ENCODE measurements at regions not wholly inside any gene's neighbourhood (a gene's known extent, or its start where the extent isn't known, plus 50 kb on each side); places are given as distances from the start of the nearest gene placed in this dataset.

GRCh38 chr4:26065833-26066232 is 151.8 kb downstream of the SMIM20 start:
- no peaks in the 10 kb centered on the region for H3K4me1 ChIP-seq (ENCODE audit: control insufficient read depth, insufficient read depth, low read length)
- H3K4me3 ChIP-seq: no peak overlapping the region
- no peak for TF ChIP-seq CBX5 (IDR thresholded peaks at IDR 0.05; ENCODE audit: low read depth)
- no peak for TF ChIP-seq SRF (IDR thresholded peaks at IDR 0.05; ENCODE audit: low read depth in 2 of 2, low read length in 2 of 2)
- no peak for TF ChIP-seq POLR2AphosphoS5 (IDR thresholded peaks at IDR 0.05; ENCODE audit: low read length)
- TF ChIP-seq ESRRA (IDR thresholded peaks at IDR 0.05; ENCODE audit: low read length): no peak
- no peak for TF ChIP-seq ZZZ3 (IDR thresholded peaks at IDR 0.05; ENCODE audit: control insufficient read depth, insufficient read length, low read depth)
- H3K27me3 ChIP-seq (replicated peaks in 1 of 2; ENCODE audit: control insufficient read depth in 2 of 2, insufficient read depth in 2 of 2, low read length in 1 of 2): no peaks in the 10 kb centered on the region; a peak in 1 of 4 replicates
- H4K20me1 ChIP-seq (ENCODE audit: control insufficient read depth, insufficient read depth): no peaks in the 10 kb centered on the region
- H3K27ac ChIP-seq (ENCODE audit: control insufficient read depth, insufficient read depth): no peak overlapping the region
- in situ Hi-C loops (cut with MboI): no loop called here
- H3K9me3 ChIP-seq (replicated peaks; ENCODE audit: control insufficient read depth, insufficient read depth, low read length): no peaks in the 10 kb centered on the region
- CTCF ChIA-PET: interaction anchor here (0.7 to 13.0 kb wide), 7 partner anchors 11 to 345 kb away, joined by 3 to 150 read pairs (median 6); no protein-coding TSS in a partner anchor
- H3K4me2 ChIP-seq (ENCODE audit: control insufficient read depth, insufficient read depth): no peak overlapping the region
- intact Hi-C loops (cut with micrococcal nuclease; ENCODE audit: unreplicated experiment): no loop called here
- no TSS peak for BruUV-seq (replicated peaks)
- RAD21 ChIA-PET (ENCODE audit: unreplicated experiment): interaction anchor here (1.0 to 2.9 kb wide), 4 partner anchors 9 to 341 kb away, joined by 3 to 12 read pairs (median 6); no protein-coding TSS in a partner anchor
- no peak overlapping the region for H2AFZ ChIP-seq (ENCODE audit: control insufficient read depth, low read depth, low read length)
- SMC1A ChIA-PET (ENCODE audit: uncharacterized antibody, unreplicated experiment): interaction anchor here (1.2 to 3.4 kb wide), 4 partner anchors 10 to 265 kb away, joined by 3 to 12 read pairs (median 6); no protein-coding TSS in a partner anchor
- ATAC-seq: no peak
- 77% methylated on average over 7 of the region's 7 CpGs for WGBS (ENCODE audit: insufficient coverage, insufficient replicate concordance, low lambda C conversion rate, missing lambda C conversion rate)
- DNase-seq (ENCODE audit: low read depth, low spot score): no peak
- H3K79me2 ChIP-seq (ENCODE audit: control insufficient read depth, insufficient read depth, low read length): no peaks in the 10 kb centered on the region
- H3K36me3 ChIP-seq (ENCODE audit: control insufficient read depth in 2 of 2, insufficient read depth in 2 of 2, low read length in 1 of 2): no peaks in the 10 kb centered on the region
- POLR2A ChIA-PET: no interaction called here
- no peak overlapping the region for H3K9ac ChIP-seq (ENCODE audit: control insufficient read depth, insufficient read depth, low read length)
- no peak for FAIRE-seq

DNA sequence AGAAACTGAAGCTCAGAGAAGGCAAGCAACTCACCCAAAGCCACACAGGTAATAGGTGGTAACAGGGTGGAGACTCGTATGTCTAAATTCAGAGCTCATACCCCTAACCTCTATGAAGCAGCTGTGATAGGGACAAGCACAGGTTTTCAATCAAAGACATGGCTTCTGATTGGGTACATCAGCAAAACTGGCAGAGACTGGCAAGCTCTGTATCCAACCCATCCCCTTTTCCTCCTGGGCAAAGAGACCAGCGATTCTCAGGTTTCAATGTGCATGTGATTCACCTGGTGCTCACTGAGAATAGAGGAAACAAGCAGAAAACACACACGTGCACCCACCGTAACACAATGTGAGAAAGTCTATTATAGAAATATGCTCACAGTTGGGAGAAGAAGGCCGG is 153.0 kb downstream of the SMIM20 start:
- Histone ChIP-seq H3K9me3 (replicated peaks; ENCODE audit: control insufficient read depth, insufficient read depth, low read length) (no peaks in the 10 kb centered on the region), H3K4me2 (ENCODE audit: control insufficient read depth, insufficient read depth) (no peak overlapping the region), H3K27me3 (replicated peaks in 1 of 2; ENCODE audit: control insufficient read depth in 2 of 2, insufficient read depth in 2 of 2, low read length in 1 of 2) (no peaks in the 10 kb centered on the region; a peak in 1 of 4 replicates), H3K4me3 (no peak overlapping the region), H2AFZ (ENCODE audit: control insufficient read depth, low read depth, low read length) (no peak overlapping the region), H3K36me3 (ENCODE audit: control insufficient read depth in 2 of 2, insufficient read depth in 2 of 2, low read length in 1 of 2) (no peaks in the 10 kb centered on the region), H3K4me1 (ENCODE audit: control insufficient read depth, insufficient read depth, low read length) (no peaks in the 10 kb centered on the region), H3K9ac (ENCODE audit: control insufficient read depth, insufficient read depth, low read length) (no peak overlapping the region), H4K20me1 (ENCODE audit: control insufficient read depth, insufficient read depth) (no peaks in the 10 kb centered on the region), H3K27ac (ENCODE audit: control insufficient read depth, insufficient read depth) (no peak overlapping the region), H3K79me2 (ENCODE audit: control insufficient read depth, insufficient read depth, low read length) (no peaks in the 10 kb centered on the region)
- TF ChIP-seq MTA2 (IDR thresholded peaks at IDR 0.05; ENCODE audit: low read depth) (no peak), SMAD1 (IDR thresholded peaks at IDR 0.05; ENCODE audit: low read depth, partially characterized antibody) (no peak), PML (IDR thresholded peaks at IDR 0.05; ENCODE audit: low read length) (no peak), CHD4 (IDR thresholded peaks at IDR 0.05) (no peak), ZNF207 (IDR thresholded peaks at IDR 0.05; ENCODE audit: borderline replicate concordance) (no peak), HDAC6 (IDR thresholded peaks at IDR 0.05; ENCODE audit: unreplicated experiment) (no peak), NR2F1 (conservative IDR thresholded peaks at IDR 0.05) (no peak), BCL11A (IDR thresholded peaks at IDR 0.05; ENCODE audit: low read depth, low read length) (no peak), TBL1XR1 (IDR thresholded peaks at IDR 0.05; ENCODE audit: low read depth, low read length) (no peak), ZBTB33 (IDR thresholded peaks at IDR 0.05) (no peak)
- in situ Hi-C loops (cut with MboI) (no loop called here), intact Hi-C loops (cut with micrococcal nuclease; ENCODE audit: unreplicated experiment) (no loop called here)
- ChIA-PET SMC1A (ENCODE audit: uncharacterized antibody, unreplicated experiment) (interaction anchor here (1.2 to 3.4 kb wide), 6 partner anchors 8 to 344 kb away, joined by 3 to 12 read pairs (median 5); no protein-coding TSS in a partner anchor), CTCF (interaction anchor here (1.0 to 13.0 kb wide), 11 partner anchors 9 to 262 kb away, joined by 3 to 150 read pairs (median 5); no protein-coding TSS in a partner anchor), POLR2A (interaction anchor here (0.5 kb wide), 1 partner anchor 820 kb away, joined by 4 read pairs; no protein-coding TSS in a partner anchor), RAD21 (ENCODE audit: unreplicated experiment) (interaction anchor here (0.6 to 1.4 kb wide), 6 partner anchors 17 to 344 kb away, joined by 3 to 6 read pairs (median 3); no protein-coding TSS in a partner anchor)
- no peak for FAIRE-seq
- DNase-seq (ENCODE audit: low read depth, low spot score): no peak
- no peak for ATAC-seq
- WGBS (ENCODE audit: insufficient coverage, insufficient replicate concordance, low lambda C conversion rate, missing lambda C conversion rate): 75% methylated on average over 5 of the region's 5 CpGs
- BruUV-seq (replicated peaks): no TSS peak
